H1 (cell line): ENCODE measurements at regions not wholly inside any gene's neighbourhood (a gene's known extent, or its start where the extent isn't known, plus 50 kb on each side); places are given as distances from the start of the nearest gene placed in this dataset.

Experiments
- CTCF ChIA-PET: fragments of 300-600 bp; sonication (Branson Sonifier 250); formaldehyde crosslinking; loops from one replicate; lab custom pipeline; 2021; ENCODE audit not compliant: partially characterized antibody; lab: Charles Lee
- POLR2A ChIA-PET: fragments of 300-600 bp; sonication (Branson Sonifier 250); formaldehyde crosslinking; loops from one replicate; lab custom pipeline; 2021; ENCODE audit warnings: inconsistent platforms; ENCODE audit not compliant: partially characterized antibody; lab: Charles Lee
- DNase-seq, 2 experiments: peaks; one replicate each; pipeline versions ENCODE4 v3.0.0 to v3.0.0-alpha.2; 2010 to 2022; ENCODE audit warnings: low spot score in 2 of 2, low read depth in 1 of 2, mixed read lengths in 1 of 2
- FAIRE-seq: peaks from 2 replicates; lab custom pipeline; 2011; peaks lifted over from hg19 to GRCh38; lab: Jason Lieb, UNC
- H2AFZ ChIP-seq: 2 replicates; pipeline ENCODE4 v1.8.1; 2012; ENCODE audit warnings: low read length, inconsistent platforms
- H2AK5ac ChIP-seq: 2 replicates; pipeline ENCODE4 v1.6.1; 2013; ENCODE audit warnings: low read depth, low read length
- H2BK120ac ChIP-seq: replicated peaks from 2 replicates; pipeline ENCODE3; 2013; ENCODE audit warnings: low read depth, low read length, inconsistent platforms
- H2BK12ac ChIP-seq: 2 replicates; pipeline ENCODE4 v1.6.1; 2013; ENCODE audit warnings: low read depth, low read length
- H2BK15ac ChIP-seq: 2 replicates; pipeline ENCODE4 v1.6.1; 2013; ENCODE audit warnings: low read length
- H2BK20ac ChIP-seq: 2 replicates; pipeline ENCODE4 v1.6.1; 2013; ENCODE audit warnings: low read length
- H2BK5ac ChIP-seq: 2 replicates; pipeline ENCODE4 v1.6.1; 2013; ENCODE audit warnings: low read depth, low read length
- H3K14ac ChIP-seq: 2 replicates; pipeline ENCODE4 v1.6.1; 2013; ENCODE audit warnings: inconsistent platforms; ENCODE audit not compliant: insufficient read length
- H3K18ac ChIP-seq: 2 replicates; pipeline ENCODE4 v1.6.1; 2013; ENCODE audit warnings: low read length; ENCODE audit errors: extremely low read depth
- H3K23ac ChIP-seq: 2 replicates; pipeline ENCODE4 v1.6.1; 2013; ENCODE audit warnings: inconsistent platforms; ENCODE audit not compliant: insufficient read length
- H3K23me2 ChIP-seq: 2 replicates; pipeline ENCODE4 v1.6.1; 2013; ENCODE audit warnings: low read depth, low read length
- H3K27ac ChIP-seq: 2 replicates; pipeline ENCODE4 v1.6.1; 2011; ENCODE audit warnings: low read depth, low read length, inconsistent platforms
- H3K27me3 ChIP-seq, 4 experiments: replicated peaks in 1 of 4; 1 replicate in 1 of 4; 2 replicates in 3 of 4; pipeline versions ENCODE4 v1.6.1 to v1.8.1; 2011 to 2013; ENCODE audit warnings: low read length in 3 of 4, mild to moderate bottlenecking in 3 of 4, inconsistent platforms in 2 of 4, mixed read lengths in 2 of 4, moderate library complexity in 1 of 4; ENCODE audit not compliant: control insufficient read depth in 3 of 4, insufficient read depth in 3 of 4; ENCODE audit errors: extremely low read depth in 1 of 4
- H3K36me3 ChIP-seq, 4 experiments: 2 replicates each; pipeline versions ENCODE4 v1.6.1 to v1.8.1; 2011 to 2013; ENCODE audit warnings: mild to moderate bottlenecking in 4 of 4, low read length in 3 of 4, moderate library complexity in 2 of 4, control low read depth in 1 of 4, inconsistent platforms in 1 of 4; ENCODE audit not compliant: insufficient read depth in 4 of 4, control insufficient read depth in 2 of 4
- H3K4ac ChIP-seq: replicated peaks from 2 replicates; pipeline ENCODE3; 2013; ENCODE audit warnings: low read length, low read depth, mixed read lengths, inconsistent platforms; ENCODE audit not compliant: insufficient read length
- H3K4me1 ChIP-seq, 4 experiments: replicated peaks in 1 of 4; 1 replicate in 1 of 4; 2 replicates in 3 of 4; pipeline versions ENCODE4 v1.6.1 to v1.8.1; 2011 to 2013; ENCODE audit warnings: low read length in 3 of 4, inconsistent platforms in 2 of 4, mixed read lengths in 1 of 4; ENCODE audit not compliant: insufficient read depth in 4 of 4, control insufficient read depth in 3 of 4
- H3K4me2 ChIP-seq, 2 experiments: 2 replicates each; pipeline versions ENCODE4 v1.6.1 to v1.8.1; 2011 to 2013; ENCODE audit warnings: low read depth in 2 of 2, low read length in 2 of 2, control low read depth in 1 of 2, inconsistent platforms in 1 of 2, mild to moderate bottlenecking in 1 of 2; ENCODE audit not compliant: insufficient read depth in 1 of 2
- H3K4me3 ChIP-seq, 4 experiments: fragments of 200-600, 300-600 bp in 1 of 4; sonication (generic), shearing (Covaris generic), sonication (Bioruptor Twin) in 1 of 4; 2 replicates each; pipeline versions ENCODE4 v1.5.1 to v1.8.1; 2011 to 2016; ENCODE audit warnings: low read length in 4 of 4, low read depth in 3 of 4, control low read depth in 2 of 4, inconsistent platforms in 2 of 4, mild to moderate bottlenecking in 2 of 4, mixed read lengths in 1 of 4, moderate library complexity in 1 of 4; ENCODE audit not compliant: insufficient read depth in 2 of 4; ENCODE audit errors: extremely low read depth in 1 of 4
- H3K56ac ChIP-seq: replicated peaks from 2 replicates; pipeline ENCODE3; 2013; ENCODE audit warnings: low read depth, mild to moderate bottlenecking, mixed read lengths, low read length, inconsistent platforms; ENCODE audit not compliant: insufficient read length
- H3K79me1 ChIP-seq: 2 replicates; pipeline ENCODE4 v1.6.1; 2013; ENCODE audit warnings: low read depth, low read length, control low read depth
- H3K79me2 ChIP-seq, 2 experiments: 2 replicates each; pipeline versions ENCODE4 v1.6.1 to v1.8.1; 2012 to 2013; ENCODE audit warnings: low read length in 2 of 2, mild to moderate bottlenecking in 2 of 2, inconsistent platforms in 1 of 2; ENCODE audit not compliant: insufficient read depth in 2 of 2, control insufficient read depth in 1 of 2
- H3K9ac ChIP-seq, 4 experiments: replicated peaks in 1 of 4; 1 replicate in 1 of 4; 2 replicates in 3 of 4; pipeline versions ENCODE4 v1.6.1 to v1.8.1; 2011 to 2013; ENCODE audit warnings: low read depth in 3 of 4, low read length in 3 of 4, control low read depth in 2 of 4, mild to moderate bottlenecking in 2 of 4, moderate library complexity in 2 of 4, inconsistent platforms in 1 of 4; ENCODE audit errors: extremely low read depth in 1 of 4
- H3K9me3 ChIP-seq, 2 experiments: 2 replicates each; pipeline versions ENCODE4 v1.6.1 to v1.8.1; 2012 to 2013; ENCODE audit warnings: mild to moderate bottlenecking in 2 of 2, moderate library complexity in 2 of 2, control low read depth in 1 of 2, inconsistent platforms in 1 of 2, low read depth in 1 of 2, low read length in 1 of 2, mixed read lengths in 1 of 2; ENCODE audit not compliant: insufficient read depth in 2 of 2
- H4K20me1 ChIP-seq, 2 experiments: replicated peaks in 1 of 2; 2 replicates each; pipeline versions ENCODE3 to v1.8.1; 2011 to 2013; ENCODE audit warnings: inconsistent platforms in 2 of 2, low read length in 2 of 2, mild to moderate bottlenecking in 1 of 2; ENCODE audit not compliant: insufficient read depth in 2 of 2, control insufficient read depth in 1 of 2
- H4K5ac ChIP-seq: 2 replicates; pipeline ENCODE4 v1.6.1; 2013; ENCODE audit warnings: low read length, low read depth, mixed read lengths, inconsistent platforms; ENCODE audit not compliant: insufficient read length
- H4K8ac ChIP-seq: 2 replicates; pipeline ENCODE4 v1.8.0; 2013; ENCODE audit warnings: mild to moderate bottlenecking, moderate library complexity, low read length, inconsistent platforms; ENCODE audit not compliant: insufficient read depth; ENCODE audit errors: extremely low read depth
- H4K91ac ChIP-seq: replicated peaks from 2 replicates; pipeline ENCODE3; 2013; ENCODE audit warnings: low read length, mixed read lengths, inconsistent platforms; ENCODE audit not compliant: insufficient read length
- ATF2 ChIP-seq: IDR thresholded peaks from 2 replicates; pipeline ENCODE4 v1.6.1; 2012; ENCODE audit warnings: low read length, inconsistent platforms
- ATF3 ChIP-seq: IDR thresholded peaks from 2 replicates; pipeline ENCODE4 v1.6.1; 2011; ENCODE audit warnings: low read depth, mild to moderate bottlenecking, low read length; ENCODE audit not compliant: insufficient read depth
- CTCF ChIP-seq, 3 experiments: IDR thresholded peaks; 1 replicate in 2 of 3; 2 replicates in 1 of 3; pipeline versions ENCODE4 v1.5.1 to v1.6.1; 2011; ENCODE audit warnings: low read length in 3 of 3, mild to moderate bottlenecking in 3 of 3, inconsistent platforms in 2 of 3, low read depth in 1 of 3, moderate library complexity in 1 of 3; ENCODE audit not compliant: insufficient read depth in 1 of 3; ENCODE audit errors: control extremely low read depth in 1 of 3
- JUND ChIP-seq: IDR thresholded peaks from 2 replicates; pipeline ENCODE4 v1.6.1; 2011; ENCODE audit warnings: mild to moderate bottlenecking, improper control_type of control experiment, low read length
- POLR2AphosphoS5 ChIP-seq: IDR thresholded peaks from 2 replicates; pipeline ENCODE4 v1.6.1; 2011; ENCODE audit warnings: low read depth, low read length
- POU5F1 ChIP-seq: IDR thresholded peaks from 2 replicates; pipeline ENCODE4 v1.6.1; 2011; ENCODE audit warnings: low read depth, mild to moderate bottlenecking, low read length, moderate library complexity
- RNF2 ChIP-seq: fragments of 200-900, 300-1000 bp; sonication (generic); IDR thresholded peaks from 2 replicates; pipeline ENCODE4 v1.7.1; 2016; ENCODE audit warnings: borderline replicate concordance, low read depth, mild to moderate bottlenecking, antibody characterized with exemption, low read length; ENCODE audit not compliant: poor library complexity, severe bottlenecking; ENCODE audit errors: missing control alignments
- SRF ChIP-seq: IDR thresholded peaks from 2 replicates; pipeline ENCODE4 v1.6.1; 2011; ENCODE audit warnings: mild to moderate bottlenecking, low read depth, low read length, moderate library complexity
- TAF7 ChIP-seq: optimal IDR thresholded peaks from 2 replicates; pipeline ENCODE3; 2011; ENCODE audit warnings: low read depth, mild to moderate bottlenecking, inconsistent platforms, low read length, moderate library complexity, borderline replicate concordance
- WGBS, 2 experiments: shearing (Covaris generic) in 1 of 2; methylation state at CpG; one replicate each; pipeline versions ENCODE4 v1.1.6 to v1.1.7; 2013 to 2015; ENCODE audit warnings: low lambda C conversion rate in 2 of 2, mixed read lengths in 2 of 2, inconsistent platforms in 1 of 2, low coverage in 1 of 2, missing lambda C conversion rate in 1 of 2; ENCODE audit not compliant: insufficient replicate concordance in 2 of 2, insufficient coverage in 1 of 2, insufficient read length in 1 of 2; ENCODE audit errors: extremely low coverage in 1 of 2, missing lambda C conversion rate in 1 of 2; 5-methylcytosine and 5-hydroxymethylcytosine counted together

- Histone ChIP-seq H3K79me2 (no peaks in the 10 kb centered on the region), H2BK15ac (no peak overlapping the region), H3K9ac (no peak overlapping the region)
- TF ChIP-seq CTCF (IDR thresholded peaks at IDR 0.05; ENCODE audit: control extremely low read depth in 1 of 3, insufficient read depth in 1 of 3, low read depth in 1 of 3, low read length in 3 of 3): no peak
- TF ChIP-seq ATF2: no peak
- no peak for TF ChIP-seq RNF2
- TF ChIP-seq JUND: no peak
- TF ChIP-seq POLR2AphosphoS5: no peak
- TF ChIP-seq SRF: no peak
- no peak for TF ChIP-seq ATF3
- TF ChIP-seq TAF7: no peak
- no peak for TF ChIP-seq POU5F1
Measured at GRCh38 chr14:82488473-82488872, 954.8 kb upstream of the SEL1L start.

More at GRCh38 chr14:82488473-82488872, 954.8 kb upstream of the SEL1L start:
- Histone ChIP-seq H3K4me2 (no peak overlapping the region), H3K4ac (no peak overlapping the region), H2BK12ac (no peak overlapping the region), H3K23ac (no peak overlapping the region), H4K20me1 (no peaks in the 10 kb centered on the region), H2BK5ac (no peak overlapping the region), H2BK120ac (no peak overlapping the region), H3K36me3 (no peaks in the 10 kb centered on the region), H3K79me1 (no peaks in the 10 kb centered on the region), H3K18ac (no peak overlapping the region), H4K8ac (no peak overlapping the region), H2BK20ac (no peak overlapping the region), H3K14ac (no peak overlapping the region), H2AK5ac (no peak overlapping the region), H3K9me3 (no peaks in the 10 kb centered on the region), H3K23me2 (no peaks in the 10 kb centered on the region), H3K4me3 (no peak overlapping the region), H3K4me1 (no peaks in the 10 kb centered on the region), H3K27ac (no peak overlapping the region), H3K27me3 (no peaks in the 10 kb centered on the region), H4K91ac (no peak overlapping the region), H2AFZ (no peak overlapping the region), H4K5ac (no peak overlapping the region), H3K56ac (no peak overlapping the region)
- ChIA-PET CTCF (no interaction called here), POLR2A (no interaction called here)
- FAIRE-seq (no peak), DNase-seq (no peak)
- WGBS, 2 experiments: 98% methylated on average over 2 of the region's 2 CpGs; no CpG with 5 or more reads in 1 of the 2 experiments
